ENCODE measurements at regions not wholly inside any gene's neighbourhood (a gene's known extent, or its start where the extent isn't known, plus 50 kb on each side); places are given as distances from the start of the nearest gene placed in this dataset.
"Not testable (repeated sequence)": the region's sequence is repeated elsewhere in the genome, so short reads cannot be mapped to it uniquely, and the experiment has no call there.

- H3K27me3 ChIP-seq (ENCODE audit: control insufficient read depth in 2 of 2, insufficient read depth in 2 of 2, low read length in 2 of 2); H3K4me3 ChIP-seq (replicated peaks in 1 of 3; ENCODE audit: insufficient read depth in 1 of 3, low read depth in 1 of 3, low read length in 3 of 3); H3K36me3 ChIP-seq (ENCODE audit: control insufficient read depth in 2 of 2, extremely low read depth in 1 of 2, insufficient read depth in 2 of 2, low read length in 2 of 2); H3K9me1 ChIP-seq (replicated peaks; ENCODE audit: control insufficient read depth, extremely low read depth, insufficient read depth, low read length); H2AFZ ChIP-seq (ENCODE audit: low read depth, low read length); H3K9me3 ChIP-seq (replicated peaks; ENCODE audit: control insufficient read depth, insufficient read depth, low read length); H3K4me2 ChIP-seq (ENCODE audit: insufficient read depth, low read length); dilution Hi-C loops (cut with MboI; ENCODE audit: extremely low pct_ligation_motif_present, low sequenced_read_pairs); DNase-seq (ENCODE audit: low read depth, low spot score); H3K79me2 ChIP-seq (ENCODE audit: control insufficient read depth, insufficient read depth, low read length); FAIRE-seq; H3K27ac ChIP-seq (ENCODE audit: insufficient read depth, low read depth, low read length); intact Hi-C loops (cut with micrococcal nuclease); H3K4me1 ChIP-seq (ENCODE audit: control insufficient read depth, extremely low read depth, insufficient read depth, low read length); BruUV-seq (replicated peaks); H3K9ac ChIP-seq (replicated peaks; ENCODE audit: extremely low read depth, insufficient read depth, low read length); H4K20me1 ChIP-seq (replicated peaks; ENCODE audit: control insufficient read depth, extremely low read depth, insufficient read depth, low read length): not testable (repeated sequence)
- CTCF ChIA-PET: interaction anchor here (1.2 kb wide), 1 partner anchor 136 kb away, joined by 3 read pairs; no protein-coding TSS in a partner anchor
- POLR2A ChIA-PET: interaction anchor here (0.6 kb wide), 1 partner anchor 29 kb away, joined by 7 read pairs; no protein-coding TSS in a partner anchor
These were observed 145.6 kb downstream of the ALDH8A1 start for GRCh38 chr6:134804311-134804710.

GRCh38 chr6:134802426-134803058 lies 147.4 kb downstream of the ALDH8A1 start:
- CTCF ChIA-PET: no interaction called here
- H3K9me3 ChIP-seq (replicated peaks; ENCODE audit: control insufficient read depth, insufficient read depth, low read length): no peaks in the 10 kb centered on the region
- no peak overlapping the region for H2AFZ ChIP-seq (ENCODE audit: low read depth, low read length)
- no peak overlapping the region for H3K27ac ChIP-seq (ENCODE audit: insufficient read depth, low read depth, low read length)
- no peak overlapping the region for H3K4me2 ChIP-seq (ENCODE audit: insufficient read depth, low read length)
- FAIRE-seq (no peak), DNase-seq (ENCODE audit: low read depth, low spot score) (no peak)
- BruUV-seq (replicated peaks): no TSS peak
- no peak overlapping the region for H3K4me3 ChIP-seq (replicated peaks in 1 of 3; ENCODE audit: insufficient read depth in 1 of 3, low read depth in 1 of 3, low read length in 3 of 3)
- H3K4me1 ChIP-seq (ENCODE audit: control insufficient read depth, extremely low read depth, insufficient read depth, low read length): no peaks in the 10 kb centered on the region
- no peak overlapping the region for H3K9ac ChIP-seq (replicated peaks; ENCODE audit: extremely low read depth, insufficient read depth, low read length)
- dilution Hi-C loops (cut with MboI; ENCODE audit: extremely low pct_ligation_motif_present, low sequenced_read_pairs): no loop called here
- TF ChIP-seq POLR2AphosphoS5 (IDR thresholded peaks at IDR 0.05; ENCODE audit: insufficient read depth, low read depth, low read length) (no peak), POLR2A (IDR thresholded peaks at IDR 0.05; ENCODE audit: low read depth, low read length) (no peak), EZH2 (IDR thresholded peaks at IDR 0.05; ENCODE audit: borderline replicate concordance, low read depth, low read length, severe bottlenecking) (no peak), MYC (IDR thresholded peaks at IDR 0.05; ENCODE audit: low read depth, low read length) (no peak), FOS (IDR thresholded peaks at IDR 0.05; ENCODE audit: borderline replicate concordance, insufficient read depth, low read length) (no peak), GATA2 (IDR thresholded peaks at IDR 0.05; ENCODE audit: insufficient read depth, insufficient read length, low read depth, low read length) (no peak), CTCF (IDR thresholded peaks at IDR 0.05; ENCODE audit: extremely low read depth in 1 of 2, insufficient read depth in 1 of 2, low read depth in 1 of 2, low read length in 2 of 2) (no peak)
- no peaks in the 10 kb centered on the region for H3K36me3 ChIP-seq (ENCODE audit: control insufficient read depth in 2 of 2, extremely low read depth in 1 of 2, insufficient read depth in 2 of 2, low read length in 2 of 2)
- POLR2A ChIA-PET: no interaction called here
- no peaks in the 10 kb centered on the region for H3K79me2 ChIP-seq (ENCODE audit: control insufficient read depth, insufficient read depth, low read length)
- H3K9me1 ChIP-seq (replicated peaks; ENCODE audit: control insufficient read depth, extremely low read depth, insufficient read depth, low read length): no peaks in the 10 kb centered on the region
- no peaks in the 10 kb centered on the region for H4K20me1 ChIP-seq (replicated peaks; ENCODE audit: control insufficient read depth, extremely low read depth, insufficient read depth, low read length)
- no peaks in the 10 kb centered on the region for H3K27me3 ChIP-seq (ENCODE audit: control insufficient read depth in 2 of 2, insufficient read depth in 2 of 2, low read length in 2 of 2)
- intact Hi-C loops (cut with micrococcal nuclease): no loop called here

Measured in endothelial cell of umbilical vein (primary cell).